ENCODE measurements at regions not wholly inside any gene's neighbourhood (a gene's known extent, or its start where the extent isn't known, plus 50 kb on each side); places are given as distances from the start of the nearest gene placed in this dataset.
"Not testable (repeated sequence)": the region's sequence is repeated elsewhere in the genome, so short reads cannot be mapped to it uniquely, and the experiment has no call there.

DNA sequence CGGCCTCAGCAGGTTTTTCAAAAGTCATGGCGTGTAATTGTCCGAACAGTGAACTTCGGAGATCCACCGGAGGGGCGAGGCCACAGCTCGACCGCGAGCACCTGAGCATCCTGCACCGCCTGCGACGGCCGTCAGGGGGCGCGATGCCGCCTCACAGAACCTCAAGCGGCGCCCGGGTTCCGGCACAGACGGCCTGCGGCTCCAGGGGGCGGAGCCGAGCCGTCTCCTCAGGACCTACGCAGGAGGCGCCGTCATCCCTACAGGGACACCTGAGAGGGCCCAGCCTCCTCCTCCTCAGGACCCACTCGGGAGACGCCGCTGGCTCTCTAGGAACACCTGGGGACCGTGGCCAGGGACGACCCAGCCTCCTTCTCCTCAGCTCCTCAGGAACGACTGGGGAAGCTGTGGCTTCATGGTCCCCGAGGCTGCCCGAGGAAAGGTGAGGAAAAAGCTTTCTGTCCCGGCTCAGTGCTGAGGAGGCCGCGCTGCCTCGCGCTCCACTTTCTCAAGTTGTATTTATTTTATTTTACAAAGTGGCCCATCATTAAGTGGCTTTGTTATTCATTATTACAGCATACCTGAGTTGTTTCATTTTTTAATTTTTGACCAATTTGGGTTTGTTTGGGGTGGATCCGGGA, 197.3 kb downstream of the LMLN start:
- H3K9me3 Mint-ChIP-seq; CTCF ChIA-PET; H3K27me3 Mint-ChIP-seq; DNase-seq; POLR2A ChIA-PET; H3K36me3 Mint-ChIP-seq; H3K27ac Mint-ChIP-seq; H3K4me1 Mint-ChIP-seq (ENCODE audit: low read depth); intact Hi-C loops (cut with micrococcal nuclease); H3K4me3 Mint-ChIP-seq: not testable (repeated sequence)

GRCh38 chr3:198158007-198158406, 198.0 kb downstream of the LMLN start:
- DNase-seq; H3K9me3 Mint-ChIP-seq; H3K27ac Mint-ChIP-seq; POLR2A ChIA-PET; H3K4me1 Mint-ChIP-seq (ENCODE audit: low read depth); CTCF ChIA-PET; H3K27me3 Mint-ChIP-seq; H3K36me3 Mint-ChIP-seq; H3K4me3 Mint-ChIP-seq; intact Hi-C loops (cut with micrococcal nuclease): not testable (repeated sequence)

- H3K36me3 Mint-ChIP-seq: not testable (repeated sequence)
Observed at GRCh38 chr3:198167339-198168039, 207.5 kb downstream of the LMLN start.

GRCh38 chr3:198170781-198171180, 210.8 kb downstream of the LMLN start:
- H3K9me3 Mint-ChIP-seq; H3K4me1 Mint-ChIP-seq (ENCODE audit: low read depth); CTCF ChIA-PET; H3K36me3 Mint-ChIP-seq; H3K27me3 Mint-ChIP-seq; H3K4me3 Mint-ChIP-seq; DNase-seq; H3K27ac Mint-ChIP-seq; intact Hi-C loops (cut with micrococcal nuclease); POLR2A ChIA-PET: not testable (repeated sequence)

More at GRCh38 chr3:198167339-198168039, 207.5 kb downstream of the LMLN start:
- peak; percentile 85 for DNase-seq
- H3K4me1 Mint-ChIP-seq (ENCODE audit: low read depth); CTCF ChIA-PET; intact Hi-C loops (cut with micrococcal nuclease); H3K9me3 Mint-ChIP-seq; POLR2A ChIA-PET; H3K27ac Mint-ChIP-seq; H3K4me3 Mint-ChIP-seq; H3K27me3 Mint-ChIP-seq: not testable (repeated sequence)

- H3K27me3 Mint-ChIP-seq; H3K36me3 Mint-ChIP-seq; H3K4me1 Mint-ChIP-seq (ENCODE audit: low read depth); intact Hi-C loops (cut with micrococcal nuclease); H3K4me3 Mint-ChIP-seq; CTCF ChIA-PET; H3K27ac Mint-ChIP-seq; POLR2A ChIA-PET; DNase-seq; H3K9me3 Mint-ChIP-seq: not testable (repeated sequence)
Observed at GRCh38 chr3:198173080-198173479, 213.1 kb downstream of the LMLN start.

GRCh38 chr3:198173929-198174574, 214.0 kb downstream of the LMLN start:
- H3K36me3 Mint-ChIP-seq; H3K9me3 Mint-ChIP-seq; DNase-seq; H3K4me1 Mint-ChIP-seq (ENCODE audit: low read depth); POLR2A ChIA-PET; H3K27ac Mint-ChIP-seq; CTCF ChIA-PET; H3K4me3 Mint-ChIP-seq; intact Hi-C loops (cut with micrococcal nuclease); H3K27me3 Mint-ChIP-seq: not testable (repeated sequence)
